ENCODE measurements at regions not wholly inside any gene's neighbourhood (a gene's known extent, or its start where the extent isn't known, plus 50 kb on each side); places are given as distances from the start of the nearest gene placed in this dataset.

DNA sequence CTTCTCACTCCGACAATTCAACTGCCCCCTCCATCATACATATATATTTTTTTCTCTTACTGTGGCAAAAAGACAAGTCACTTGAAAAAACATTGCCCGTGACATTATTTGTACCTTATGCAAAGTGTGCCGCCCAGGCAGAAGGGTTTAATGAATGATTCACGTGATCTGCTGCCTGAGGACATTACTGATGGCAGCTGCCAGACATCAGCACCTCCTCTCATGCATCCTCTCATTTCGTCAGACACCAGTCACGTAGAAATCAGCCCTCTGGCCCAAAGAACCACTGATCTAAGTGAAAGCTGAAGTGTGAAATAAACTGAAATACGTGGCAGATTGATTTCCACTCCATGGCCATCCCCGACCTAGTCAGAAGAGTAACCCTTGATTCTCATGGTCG lies 218.8 kb upstream of the PDE10A start:
- DNase-seq: no peak
- H3K4me3 Mint-ChIP-seq (ENCODE audit: unreplicated experiment): no peak overlapping the region
- no peak overlapping the region for H3K27ac Mint-ChIP-seq (ENCODE audit: unreplicated experiment)
- peaks cover 2% of the 10 kb centered on the region for H3K27me3 Mint-ChIP-seq (ENCODE audit: unreplicated experiment)
- TF ChIP-seq, protein P1, sequence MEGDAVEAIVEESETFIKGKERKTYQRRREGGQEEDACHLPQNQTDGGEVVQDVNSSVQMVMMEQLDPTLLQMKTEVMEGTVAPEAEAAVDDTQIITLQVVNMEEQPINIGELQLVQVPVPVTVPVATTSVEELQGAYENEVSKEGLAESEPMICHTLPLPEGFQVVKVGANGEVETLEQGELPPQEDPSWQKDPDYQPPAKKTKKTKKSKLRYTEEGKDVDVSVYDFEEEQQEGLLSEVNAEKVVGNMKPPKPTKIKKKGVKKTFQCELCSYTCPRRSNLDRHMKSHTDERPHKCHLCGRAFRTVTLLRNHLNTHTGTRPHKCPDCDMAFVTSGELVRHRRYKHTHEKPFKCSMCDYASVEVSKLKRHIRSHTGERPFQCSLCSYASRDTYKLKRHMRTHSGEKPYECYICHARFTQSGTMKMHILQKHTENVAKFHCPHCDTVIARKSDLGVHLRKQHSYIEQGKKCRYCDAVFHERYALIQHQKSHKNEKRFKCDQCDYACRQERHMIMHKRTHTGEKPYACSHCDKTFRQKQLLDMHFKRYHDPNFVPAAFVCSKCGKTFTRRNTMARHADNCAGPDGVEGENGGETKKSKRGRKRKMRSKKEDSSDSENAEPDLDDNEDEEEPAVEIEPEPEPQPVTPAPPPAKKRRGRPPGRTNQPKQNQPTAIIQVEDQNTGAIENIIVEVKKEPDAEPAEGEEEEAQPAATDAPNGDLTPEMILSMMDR (IDR thresholded peaks at IDR 0.05; ENCODE audit: partially characterized antibody, unreplicated experiment): no peak
- peaks cover 16% of the 10 kb centered on the region for H3K36me3 Mint-ChIP-seq (ENCODE audit: unreplicated experiment)
- H3K9me3 Mint-ChIP-seq (ENCODE audit: unreplicated experiment): no peaks in the 10 kb centered on the region
- peaks cover 3% of the 10 kb centered on the region for H3K4me1 Mint-ChIP-seq (ENCODE audit: low read depth, unreplicated experiment)

DNA sequence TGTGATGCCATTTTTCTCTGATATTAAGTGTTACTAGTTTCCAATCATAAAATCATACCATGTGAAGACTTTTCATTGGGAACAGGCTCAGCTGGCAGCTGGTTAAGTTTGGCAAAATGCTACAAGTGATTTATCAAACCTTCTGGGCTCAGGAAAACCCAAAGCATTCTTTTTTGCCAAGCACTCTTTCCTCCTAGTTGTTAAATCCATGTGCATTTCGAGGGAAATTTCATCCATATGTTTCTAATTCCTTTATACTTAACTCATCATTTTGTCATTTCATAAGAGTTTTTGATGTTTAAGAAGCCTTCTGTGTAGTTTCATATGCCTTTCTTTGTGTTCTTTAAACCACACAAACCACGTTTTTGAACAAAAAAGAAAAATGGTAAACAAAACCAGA lies 217.6 kb upstream of the PDE10A start:
- DNase-seq: no peak

DNA sequence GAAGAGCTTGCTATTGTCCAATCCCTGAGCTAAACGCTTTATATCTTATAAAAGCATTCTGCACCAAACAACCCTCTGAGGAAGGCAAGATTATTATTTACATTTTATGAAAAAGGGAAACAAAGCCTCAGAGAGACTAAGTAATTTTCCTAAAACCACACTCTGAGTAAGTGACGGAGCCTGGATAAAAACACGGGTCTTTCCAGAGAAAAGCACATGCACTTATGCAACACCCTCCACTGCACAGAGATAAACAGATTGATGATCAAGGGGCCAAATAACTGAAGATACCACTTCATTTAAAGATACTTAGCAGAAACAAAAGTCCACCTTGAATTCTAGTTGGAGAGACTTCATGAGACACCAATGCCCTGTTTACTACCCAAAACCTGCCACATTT lies 214.7 kb upstream of the PDE10A start:
- Mint-ChIP-seq H3K4me1 (ENCODE audit: low read depth, unreplicated experiment) (peaks cover 3% of the 10 kb centered on the region), H3K4me3 (ENCODE audit: unreplicated experiment) (no peak overlapping the region), H3K36me3 (ENCODE audit: unreplicated experiment) (peaks cover 8% of the 10 kb centered on the region), H3K27ac (ENCODE audit: unreplicated experiment) (no peak overlapping the region), H3K27me3 (ENCODE audit: unreplicated experiment) (peaks cover 2% of the 10 kb centered on the region), H3K9me3 (ENCODE audit: unreplicated experiment) (no peaks in the 10 kb centered on the region)
- TF ChIP-seq, protein P1 (IDR thresholded peaks at IDR 0.05; ENCODE audit: partially characterized antibody, unreplicated experiment): no peak
- DNase-seq: no peak

More for the DNA sequence above, 217.6 kb upstream of the PDE10A start:
- Mint-ChIP-seq H3K4me1 (ENCODE audit: low read depth, unreplicated experiment) (peaks cover 3% of the 10 kb centered on the region), H3K27ac (ENCODE audit: unreplicated experiment) (no peak overlapping the region), H3K4me3 (ENCODE audit: unreplicated experiment) (no peak overlapping the region), H3K27me3 (ENCODE audit: unreplicated experiment) (peaks cover 2% of the 10 kb centered on the region), H3K36me3 (ENCODE audit: unreplicated experiment) (peaks cover 12% of the 10 kb centered on the region), H3K9me3 (ENCODE audit: unreplicated experiment) (no peaks in the 10 kb centered on the region)
- TF ChIP-seq, protein P1 (IDR thresholded peaks at IDR 0.05; ENCODE audit: partially characterized antibody, unreplicated experiment): no peak

DNA sequence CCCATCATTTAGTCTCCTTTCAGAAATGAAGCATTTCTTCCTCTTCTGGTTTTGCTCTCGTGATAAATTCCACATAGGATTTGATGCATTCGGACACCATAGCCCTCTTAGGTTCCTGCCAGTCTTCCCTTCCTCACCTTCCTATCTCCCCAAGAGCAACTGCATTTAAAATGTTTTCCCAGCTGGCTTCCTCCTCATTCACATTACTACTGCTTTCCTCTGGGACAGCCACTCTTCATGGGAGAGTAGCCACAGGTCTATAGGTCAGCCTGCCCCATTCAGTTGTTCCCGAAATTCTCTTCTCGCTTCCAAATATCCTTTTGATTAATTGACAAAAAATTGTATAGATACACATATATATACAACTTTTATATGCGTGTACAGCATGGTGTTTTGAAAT lies 214.2 kb upstream of the PDE10A start:
- H3K4me3 Mint-ChIP-seq (ENCODE audit: unreplicated experiment): no peak overlapping the region
- H3K4me1 Mint-ChIP-seq (ENCODE audit: low read depth, unreplicated experiment): peaks cover 3% of the 10 kb centered on the region
- H3K9me3 Mint-ChIP-seq (ENCODE audit: unreplicated experiment): no peaks in the 10 kb centered on the region
- H3K27ac Mint-ChIP-seq (ENCODE audit: unreplicated experiment): no peak overlapping the region
- DNase-seq: no peak
- TF ChIP-seq, protein P1 (IDR thresholded peaks at IDR 0.05; ENCODE audit: partially characterized antibody, unreplicated experiment): no peak
- H3K27me3 Mint-ChIP-seq (ENCODE audit: unreplicated experiment): peaks cover 2% of the 10 kb centered on the region
- peaks cover 8% of the 10 kb centered on the region for H3K36me3 Mint-ChIP-seq (ENCODE audit: unreplicated experiment)

DNA sequence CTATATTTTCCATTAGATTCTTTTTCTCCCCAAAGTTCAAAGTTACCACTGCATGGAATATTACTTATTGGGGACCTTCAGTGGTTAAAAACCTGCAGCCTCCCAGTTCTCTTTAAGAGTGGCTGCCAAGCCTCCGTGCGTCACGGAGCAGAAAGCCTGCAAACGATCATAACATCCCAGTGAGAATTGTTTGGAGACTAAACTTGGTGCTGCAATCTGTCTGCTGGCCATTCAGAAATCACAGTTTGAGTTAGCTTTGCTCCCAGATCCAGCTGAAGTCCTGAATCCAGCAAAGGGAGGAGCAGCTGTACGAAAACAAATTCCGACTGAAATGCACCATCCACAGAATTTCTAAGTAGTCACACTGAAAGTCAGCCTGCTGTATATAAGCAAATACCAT lies 213.5 kb upstream of the PDE10A start:
- no peaks in the 10 kb centered on the region for H3K9me3 Mint-ChIP-seq (ENCODE audit: unreplicated experiment)
- TF ChIP-seq, protein P1 (IDR thresholded peaks at IDR 0.05; ENCODE audit: partially characterized antibody, unreplicated experiment): no peak
- H3K27ac Mint-ChIP-seq (ENCODE audit: unreplicated experiment): no peak overlapping the region
- no peak for DNase-seq
- peaks cover 8% of the 10 kb centered on the region for H3K36me3 Mint-ChIP-seq (ENCODE audit: unreplicated experiment)
- H3K4me3 Mint-ChIP-seq (ENCODE audit: unreplicated experiment): no peak overlapping the region
- peaks cover 3% of the 10 kb centered on the region for H3K4me1 Mint-ChIP-seq (ENCODE audit: low read depth, unreplicated experiment)
- H3K27me3 Mint-ChIP-seq (ENCODE audit: unreplicated experiment): peaks cover 2% of the 10 kb centered on the region
